D721Med (cell line): ENCODE measurements at regions not wholly inside any gene's neighbourhood (a gene's known extent, or its start where the extent isn't known, plus 50 kb on each side); places are given as distances from the start of the nearest gene placed in this dataset.
"Not testable (repeated sequence)": the region's sequence is repeated elsewhere in the genome, so short reads cannot be mapped to it uniquely, and the experiment has no call there.

Experiments used
- DNase-seq: peaks from one replicate; pipeline ENCODE4 v3.0.0; 2011; ENCODE audit warnings: low spot score; ENCODE audit not compliant: insufficient read length
- FAIRE-seq: peaks from 2 replicates; lab custom pipeline; 2011; peaks lifted over from hg19 to GRCh38; lab: Jason Lieb, UNC
- TF ChIP-seq, protein P1 (sequence below): IDR thresholded peaks from 2 replicates; pipeline ENCODE4 v1.5.1; 2012; ENCODE audit warnings: mild to moderate bottlenecking, control low read depth; ENCODE audit not compliant: insufficient read depth; ENCODE audit errors: missing control alignments

DNA sequence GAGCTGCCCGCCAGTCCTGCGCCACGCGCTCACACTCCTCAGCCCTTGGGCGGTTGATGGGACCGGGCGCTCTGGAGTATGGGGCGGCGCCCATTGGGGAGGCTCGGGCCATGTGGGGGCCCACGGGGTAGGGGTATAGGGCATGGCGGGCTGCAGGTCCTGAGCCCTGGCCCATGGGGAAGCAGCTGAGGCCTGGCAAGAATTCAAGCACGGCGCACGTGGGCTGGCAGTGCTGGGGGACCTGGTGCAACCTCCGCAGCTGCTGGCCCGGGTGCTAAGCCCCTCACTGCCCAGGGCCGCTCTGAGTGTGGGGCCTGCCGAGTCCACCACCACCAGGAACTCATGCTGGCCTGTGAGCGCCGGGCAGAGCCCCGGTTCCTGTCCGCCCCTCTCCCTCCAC is 229.6 kb upstream of the ZNF608 start:
- no peak for FAIRE-seq
- TF ChIP-seq, protein P1, sequence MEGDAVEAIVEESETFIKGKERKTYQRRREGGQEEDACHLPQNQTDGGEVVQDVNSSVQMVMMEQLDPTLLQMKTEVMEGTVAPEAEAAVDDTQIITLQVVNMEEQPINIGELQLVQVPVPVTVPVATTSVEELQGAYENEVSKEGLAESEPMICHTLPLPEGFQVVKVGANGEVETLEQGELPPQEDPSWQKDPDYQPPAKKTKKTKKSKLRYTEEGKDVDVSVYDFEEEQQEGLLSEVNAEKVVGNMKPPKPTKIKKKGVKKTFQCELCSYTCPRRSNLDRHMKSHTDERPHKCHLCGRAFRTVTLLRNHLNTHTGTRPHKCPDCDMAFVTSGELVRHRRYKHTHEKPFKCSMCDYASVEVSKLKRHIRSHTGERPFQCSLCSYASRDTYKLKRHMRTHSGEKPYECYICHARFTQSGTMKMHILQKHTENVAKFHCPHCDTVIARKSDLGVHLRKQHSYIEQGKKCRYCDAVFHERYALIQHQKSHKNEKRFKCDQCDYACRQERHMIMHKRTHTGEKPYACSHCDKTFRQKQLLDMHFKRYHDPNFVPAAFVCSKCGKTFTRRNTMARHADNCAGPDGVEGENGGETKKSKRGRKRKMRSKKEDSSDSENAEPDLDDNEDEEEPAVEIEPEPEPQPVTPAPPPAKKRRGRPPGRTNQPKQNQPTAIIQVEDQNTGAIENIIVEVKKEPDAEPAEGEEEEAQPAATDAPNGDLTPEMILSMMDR: no peak
- DNase-seq: no peak

DNA sequence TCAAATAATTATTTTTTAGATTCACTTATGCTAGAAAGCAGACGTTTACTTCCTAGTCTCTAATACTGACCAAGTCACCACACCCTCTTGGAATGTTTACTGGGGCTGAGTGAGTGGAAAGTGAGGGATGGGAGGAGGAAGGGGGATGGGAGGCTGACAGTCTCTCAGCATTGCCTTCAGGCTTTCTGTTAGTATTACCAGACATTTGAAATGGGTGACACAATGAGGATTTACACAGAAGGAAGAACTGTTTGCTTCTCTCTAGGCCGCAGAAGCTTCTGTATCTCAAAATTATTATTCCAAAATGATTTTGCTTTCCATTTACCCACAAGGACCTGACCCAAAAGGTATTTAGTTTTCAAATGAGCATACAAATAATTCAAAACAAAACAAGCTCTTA is 232.8 kb upstream of the ZNF608 start:
- DNase-seq (no peak), FAIRE-seq (no peak)
- TF ChIP-seq, protein P1: no peak

DNA sequence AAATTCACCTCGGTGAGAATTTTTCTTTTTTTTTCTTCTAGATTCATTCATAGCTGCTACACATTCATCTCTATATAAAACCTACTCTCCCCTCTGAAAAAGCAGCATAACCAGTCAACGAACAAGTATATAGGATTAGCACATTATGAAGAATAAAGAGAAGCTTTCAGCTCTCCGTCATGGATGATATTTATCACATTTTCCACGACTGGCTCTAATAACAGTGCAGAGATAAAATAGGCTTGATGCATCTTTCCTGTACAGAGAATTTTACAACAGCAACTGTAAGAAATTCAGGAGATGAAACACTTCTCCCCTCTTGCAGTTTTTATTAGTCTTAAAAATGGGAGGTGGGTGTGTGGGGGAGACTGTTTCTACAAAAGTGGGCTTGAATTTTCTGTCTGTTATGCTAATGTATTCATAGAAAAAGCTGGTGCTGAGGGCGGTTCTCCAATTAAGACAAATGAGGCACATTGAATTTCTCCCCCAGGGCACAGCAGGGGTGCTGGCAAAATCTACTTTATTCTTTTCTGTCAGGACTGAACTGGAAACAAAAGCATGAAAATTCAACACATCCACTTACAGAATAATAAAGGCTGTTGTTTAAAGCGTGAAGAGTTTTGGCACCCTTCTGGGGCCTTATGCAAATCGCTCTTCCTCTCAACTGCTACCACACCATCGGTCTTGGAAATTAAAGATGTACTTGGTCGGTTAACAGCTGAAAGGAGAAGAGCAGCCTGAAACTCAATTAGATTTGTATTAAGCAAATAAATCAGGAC is 233.9 kb upstream of the ZNF608 start:
- TF ChIP-seq, protein P1: no peak
- FAIRE-seq (no peak), DNase-seq (no peak)

DNA sequence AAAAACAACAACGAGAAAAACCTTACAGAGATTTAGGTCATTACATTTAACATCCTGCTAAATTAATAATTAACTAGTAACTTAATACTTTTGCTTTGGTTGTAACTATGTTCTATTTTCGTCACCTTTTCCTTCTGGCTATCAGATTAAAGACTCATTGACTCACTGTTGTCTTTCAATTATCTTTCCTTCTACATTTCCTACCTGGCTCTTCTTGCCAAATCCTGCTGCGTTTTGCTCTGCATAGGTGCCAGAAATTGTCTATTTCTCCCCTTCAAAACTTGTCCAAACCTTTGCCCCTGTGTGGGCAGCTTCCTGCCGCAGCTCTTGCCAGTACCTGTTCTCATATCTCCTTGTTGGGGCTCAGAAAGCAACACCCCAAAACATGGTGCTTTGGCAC is 235.5 kb upstream of the ZNF608 start:
- DNase-seq: no peak
- FAIRE-seq: no peak
- TF ChIP-seq, protein P1: no peak

DNA sequence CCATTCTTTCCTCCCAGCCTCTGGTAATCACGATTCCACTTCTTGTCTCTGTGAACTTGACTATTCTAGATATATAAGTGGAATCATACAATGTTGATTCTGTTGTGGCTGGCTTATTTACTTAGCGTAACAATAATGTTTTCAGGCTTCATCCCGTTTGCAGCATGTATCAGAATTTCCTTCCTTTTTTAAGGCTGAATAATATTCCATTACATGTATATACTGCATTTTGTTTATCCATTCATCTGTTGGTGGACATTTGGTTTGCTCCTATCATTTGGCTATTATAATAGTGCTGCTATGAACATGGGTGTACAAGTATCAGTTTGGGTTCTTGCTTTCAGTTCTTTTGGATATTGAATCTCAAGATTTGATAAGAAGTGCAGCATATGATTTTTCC is 239.7 kb upstream of the ZNF608 start:
- DNase-seq (no peak), FAIRE-seq (no peak)
- TF ChIP-seq, protein P1: no peak

DNA sequence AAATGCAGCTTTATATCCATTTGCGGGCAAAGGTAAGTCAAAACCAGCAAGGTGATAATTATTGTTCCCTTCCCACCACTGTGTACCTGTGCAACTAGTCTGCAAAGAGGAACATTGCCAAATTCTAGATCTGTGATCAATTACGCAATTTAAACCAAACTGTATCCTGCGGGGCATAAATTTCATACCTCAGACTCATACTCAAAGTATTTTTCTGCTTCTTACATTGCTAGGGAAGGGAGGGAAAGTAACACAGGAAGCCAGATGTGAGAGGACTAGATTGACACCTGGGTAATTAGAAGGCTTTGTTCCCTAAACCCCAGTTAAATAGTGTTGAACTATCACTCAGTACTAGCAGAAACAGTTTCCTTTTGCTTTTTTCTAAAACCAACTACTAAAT is 240.2 kb upstream of the ZNF608 start:
- no peak for FAIRE-seq
- TF ChIP-seq, protein P1: no peak
- DNase-seq: no peak

DNA sequence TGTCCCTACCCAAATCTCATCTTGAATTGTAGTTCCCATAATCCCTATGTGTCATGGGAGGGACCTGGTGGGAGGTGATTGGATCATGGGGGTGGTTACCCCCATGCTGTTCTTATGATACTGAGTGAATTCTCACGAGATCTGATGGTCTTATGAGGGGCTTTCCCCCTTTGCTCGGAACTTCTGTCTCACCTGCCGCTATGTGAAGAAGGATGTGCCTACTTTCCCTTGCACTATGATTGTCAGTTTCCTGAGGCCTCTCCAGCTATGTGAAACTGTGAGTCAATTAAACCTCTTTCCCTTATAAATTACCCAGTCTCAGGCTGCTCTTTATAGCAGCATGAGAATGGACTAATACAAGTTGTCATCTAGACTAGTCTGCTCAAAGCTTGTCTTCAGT is 241.3 kb upstream of the ZNF608 start:
- not testable (repeated sequence) for FAIRE-seq, DNase-seq
